ENCODE measurements at regions not wholly inside any gene's neighbourhood (a gene's known extent, or its start where the extent isn't known, plus 50 kb on each side); places are given as distances from the start of the nearest gene placed in this dataset.

GRCh38 chr6:47414423-47415167, 63.0 kb upstream of the CD2AP start:
- no peaks in the 10 kb centered on the region for H3K9me2 ChIP-seq (ENCODE audit: insufficient read depth, low read length)
- no peaks in the 10 kb centered on the region for H3K79me2 ChIP-seq (ENCODE audit: insufficient read depth, low read depth, low read length)
- H2AFZ ChIP-seq (ENCODE audit: low read length): peak overlapping the region; percentile 98
- peak; percentile 60 for DNase-seq (ENCODE audit: low spot score)
- peaks cover 23% of the 10 kb centered on the region for H3K4me1 ChIP-seq (ENCODE audit: insufficient read depth, low read length, poor library complexity, severe bottlenecking)
- no peaks in the 10 kb centered on the region for H3K9me3 ChIP-seq (ENCODE audit: low read length)
- ChIA-PET POLR2A (interaction anchor here (0.5 to 5.1 kb wide), 19 partner anchors 10 to 322 kb away, joined by 3 to 34 read pairs (median 3); partner anchors contain the start of gene CD2AP), CTCF (ENCODE audit: unreplicated experiment) (interaction anchor here (1.1 kb wide), 1 partner anchor 217 kb away, joined by 5 read pairs; no protein-coding TSS in a partner anchor)
- no peaks in the 10 kb centered on the region; the same call in 1 of the 2 replicates for H3K36me3 ChIP-seq (ENCODE audit: insufficient read depth, low read length)
- BruUV-seq (replicated peaks): no TSS peak
- peak overlapping the region; percentile 64 for H3K4me3 ChIP-seq (ENCODE audit: low read depth, low read length, poor library complexity, severe bottlenecking)
- TF ChIP-seq, protein P1, sequence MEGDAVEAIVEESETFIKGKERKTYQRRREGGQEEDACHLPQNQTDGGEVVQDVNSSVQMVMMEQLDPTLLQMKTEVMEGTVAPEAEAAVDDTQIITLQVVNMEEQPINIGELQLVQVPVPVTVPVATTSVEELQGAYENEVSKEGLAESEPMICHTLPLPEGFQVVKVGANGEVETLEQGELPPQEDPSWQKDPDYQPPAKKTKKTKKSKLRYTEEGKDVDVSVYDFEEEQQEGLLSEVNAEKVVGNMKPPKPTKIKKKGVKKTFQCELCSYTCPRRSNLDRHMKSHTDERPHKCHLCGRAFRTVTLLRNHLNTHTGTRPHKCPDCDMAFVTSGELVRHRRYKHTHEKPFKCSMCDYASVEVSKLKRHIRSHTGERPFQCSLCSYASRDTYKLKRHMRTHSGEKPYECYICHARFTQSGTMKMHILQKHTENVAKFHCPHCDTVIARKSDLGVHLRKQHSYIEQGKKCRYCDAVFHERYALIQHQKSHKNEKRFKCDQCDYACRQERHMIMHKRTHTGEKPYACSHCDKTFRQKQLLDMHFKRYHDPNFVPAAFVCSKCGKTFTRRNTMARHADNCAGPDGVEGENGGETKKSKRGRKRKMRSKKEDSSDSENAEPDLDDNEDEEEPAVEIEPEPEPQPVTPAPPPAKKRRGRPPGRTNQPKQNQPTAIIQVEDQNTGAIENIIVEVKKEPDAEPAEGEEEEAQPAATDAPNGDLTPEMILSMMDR (conservative IDR thresholded peaks at IDR 0.05; ENCODE audit: low read length): no peak
- no peak for TF ChIP-seq EZH2phosphoT487 (IDR thresholded peaks at IDR 0.05; ENCODE audit: borderline replicate concordance, low read depth, low read length)
- peak overlapping the region; percentile 82 for H3K4me2 ChIP-seq (ENCODE audit: low read length)
- H4K20me1 ChIP-seq (ENCODE audit: insufficient read depth, low read length): no peaks in the 10 kb centered on the region
- H3K27ac ChIP-seq (ENCODE audit: low read depth, low read length, poor library complexity, severe bottlenecking): peak overlapping the region; percentile 52
- intact Hi-C loops (cut with micrococcal nuclease; ENCODE audit: unreplicated experiment): loop anchor here (1.0 to 5.0 kb wide), 9 partner anchors 25 to 366 kb away; partner anchors contain the start of gene CD2AP

GRCh38 chr6:47416396-47417345, 60.9 kb upstream of the CD2AP start:
- H3K9me2 ChIP-seq (ENCODE audit: insufficient read depth, low read length): no peaks in the 10 kb centered on the region
- H3K4me2 ChIP-seq (ENCODE audit: low read length): no peak overlapping the region
- H3K4me3 ChIP-seq (ENCODE audit: low read depth, low read length, poor library complexity, severe bottlenecking): no peak overlapping the region
- no peak for TF ChIP-seq EZH2phosphoT487 (IDR thresholded peaks at IDR 0.05; ENCODE audit: borderline replicate concordance, low read depth, low read length)
- TF ChIP-seq, protein P1 (conservative IDR thresholded peaks at IDR 0.05; ENCODE audit: low read length): no peak
- H3K79me2 ChIP-seq (ENCODE audit: insufficient read depth, low read depth, low read length): no peaks in the 10 kb centered on the region
- BruUV-seq (replicated peaks): no TSS peak
- ChIA-PET POLR2A (interaction anchor here (0.5 to 5.1 kb wide), 6 partner anchors 9 to 93 kb away, joined by 3 to 34 read pairs (median 3); partner anchors contain the start of gene CD2AP), CTCF (ENCODE audit: unreplicated experiment) (no interaction called here)
- no peak for DNase-seq (ENCODE audit: low spot score)
- peaks cover 23% of the 10 kb centered on the region for H3K4me1 ChIP-seq (ENCODE audit: insufficient read depth, low read length, poor library complexity, severe bottlenecking)
- no peaks in the 10 kb centered on the region; the same call in 1 of the 2 replicates for H3K36me3 ChIP-seq (ENCODE audit: insufficient read depth, low read length)
- H4K20me1 ChIP-seq (ENCODE audit: insufficient read depth, low read length): no peaks in the 10 kb centered on the region
- intact Hi-C loops (cut with micrococcal nuclease; ENCODE audit: unreplicated experiment): no loop called here
- H3K9me3 ChIP-seq (ENCODE audit: low read length): no peaks in the 10 kb centered on the region
- H2AFZ ChIP-seq (ENCODE audit: low read length): no peak overlapping the region
- H3K27ac ChIP-seq (ENCODE audit: low read depth, low read length, poor library complexity, severe bottlenecking): no peak overlapping the region

Data from OCI-LY7 (cell line).